HG03060 (cell line): ENCODE measurements at regions not wholly inside any gene's neighbourhood (a gene's known extent, or its start where the extent isn't known, plus 50 kb on each side); places are given as distances from the start of the nearest gene placed in this dataset.
"Not testable (repeated sequence)": the region's sequence is repeated elsewhere in the genome, so short reads cannot be mapped to it uniquely, and the experiment has no call there.

Experiments used
- ATAC-seq: cut with Tn5 transposase; IDR thresholded peaks from one replicate; pipeline ENCODE4 v1.9.1; 2021; ENCODE audit warnings: low read depth, moderate number of reproducible peaks; ENCODE audit not compliant: unreplicated experiment

- no peak for ATAC-seq
These were observed 545.0 kb upstream of the GRM7 start for GRCh38 chr3:6315906-6316305.

GRCh38 chr3:6321999-6322398 is 538.9 kb upstream of the GRM7 start:
- ATAC-seq = no peak

- no peak for ATAC-seq
These were observed 534.1 kb upstream of the GRM7 start for GRCh38 chr3:6326771-6327170.

GRCh38 chr3:6340980-6341325 is 520.0 kb upstream of the GRM7 start:
- ATAC-seq = not testable (repeated sequence)

GRCh38 chr3:6351752-6352151 is 509.2 kb upstream of the GRM7 start:
- no peak for ATAC-seq

- no peak for ATAC-seq
These were observed 506.3 kb upstream of the GRM7 start for GRCh38 chr3:6354653-6355052.

- ATAC-seq = no peak
These were observed 498.5 kb upstream of the GRM7 start for GRCh38 chr3:6362406-6362805.

- no peak for ATAC-seq
These were observed 493.7 kb upstream of the GRM7 start for GRCh38 chr3:6367171-6367570.

- ATAC-seq = no peak
These were observed 468.8 kb upstream of the GRM7 start for GRCh38 chr3:6392123-6392522.

- ATAC-seq = no peak
These were observed 466.0 kb upstream of the GRM7 start for GRCh38 chr3:6394944-6395343.

GRCh38 chr3:6396631-6397030 is 464.3 kb upstream of the GRM7 start:
- no peak for ATAC-seq

GRCh38 chr3:6402666-6403065 is 458.2 kb upstream of the GRM7 start:
- not testable (repeated sequence) for ATAC-seq

- not testable (repeated sequence) for ATAC-seq
These were observed 454.0 kb upstream of the GRM7 start for GRCh38 chr3:6406923-6407322.

GRCh38 chr3:6416049-6416661 is 444.8 kb upstream of the GRM7 start:
- no peak for ATAC-seq

GRCh38 chr3:6417174-6417573 is 443.7 kb upstream of the GRM7 start:
- ATAC-seq = no peak

GRCh38 chr3:6418485-6418884 is 442.4 kb upstream of the GRM7 start:
- ATAC-seq = no peak

GRCh38 chr3:6421666-6422445 is 439.1 kb upstream of the GRM7 start:
- ATAC-seq = no peak

- ATAC-seq = no peak
These were observed 435.6 kb upstream of the GRM7 start for GRCh38 chr3:6425289-6425820.

GRCh38 chr3:6428276-6428675 is 432.6 kb upstream of the GRM7 start:
- ATAC-seq = not testable (repeated sequence)

- no peak for ATAC-seq
These were observed 425.0 kb upstream of the GRM7 start for GRCh38 chr3:6435951-6436350.

- no peak for ATAC-seq
These were observed 423.3 kb upstream of the GRM7 start for GRCh38 chr3:6437631-6438030.

GRCh38 chr3:6438031-6438430 is 422.9 kb upstream of the GRM7 start:
- no peak for ATAC-seq
